ENCODE measurements at regions not wholly inside any gene's neighbourhood (a gene's known extent, or its start where the extent isn't known, plus 50 kb on each side); places are given as distances from the start of the nearest gene placed in this dataset.

DNA sequence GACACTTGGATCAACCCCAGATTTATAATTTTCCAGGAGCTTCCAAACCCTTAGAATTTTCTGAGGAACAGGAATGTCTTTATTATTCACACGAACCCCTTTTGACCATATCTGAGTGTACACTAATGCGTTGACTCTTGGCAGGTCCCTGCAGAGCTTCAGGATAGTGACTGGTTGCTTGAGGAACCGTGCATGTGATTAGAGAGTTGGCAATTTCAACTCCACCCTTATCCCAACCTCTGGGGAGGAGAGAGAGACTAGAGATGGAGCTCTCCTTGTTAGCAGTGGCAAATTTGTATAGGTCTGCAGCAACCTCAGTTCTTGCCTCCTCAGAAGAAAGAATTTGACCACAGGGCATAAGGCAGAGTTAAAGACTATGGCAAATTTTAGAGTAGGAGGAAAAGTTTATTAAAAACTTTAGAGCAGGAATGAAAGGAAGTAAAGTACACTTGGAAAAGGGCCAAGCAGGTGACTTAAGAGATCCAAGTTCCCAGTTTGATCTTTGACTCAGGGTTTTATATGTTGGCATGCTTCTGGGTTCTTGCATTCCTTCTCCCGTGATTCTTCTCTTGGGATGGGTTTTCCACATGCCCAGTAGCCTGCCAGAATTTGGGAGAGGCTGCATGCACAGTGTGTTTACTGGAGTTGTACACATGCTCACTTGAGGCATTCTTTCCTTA, 93.8 kb upstream of the ETV3 start:
- Histone ChIP-seq H3K4me2 (ENCODE audit: insufficient read depth, low read length) (no peak overlapping the region), H3K27me3 (ENCODE audit: insufficient read depth, low read length) (peaks cover 2% of the 10 kb centered on the region), H3K27ac (ENCODE audit: low read depth, low read length) (no peak overlapping the region), H3K4me1 (ENCODE audit: insufficient read depth, low read length) (no peaks in the 10 kb centered on the region), H3K36me3 (ENCODE audit: insufficient read depth, low read length) (no peaks in the 10 kb centered on the region), H4K20me1 (ENCODE audit: insufficient read depth, low read length) (no peaks in the 10 kb centered on the region), H3K9me3 (ENCODE audit: low read depth, low read length) (no peaks in the 10 kb centered on the region), H2AFZ (ENCODE audit: low read length) (no peak overlapping the region), H3K4me3 (ENCODE audit: insufficient read depth, low read length) (no peak overlapping the region), H3K79me2 (ENCODE audit: insufficient read depth, low read length) (no peaks in the 10 kb centered on the region)
- DNase-seq (ENCODE audit: insufficient read length, low spot score, missing footprints) = no peak
- TF ChIP-seq, protein P1, sequence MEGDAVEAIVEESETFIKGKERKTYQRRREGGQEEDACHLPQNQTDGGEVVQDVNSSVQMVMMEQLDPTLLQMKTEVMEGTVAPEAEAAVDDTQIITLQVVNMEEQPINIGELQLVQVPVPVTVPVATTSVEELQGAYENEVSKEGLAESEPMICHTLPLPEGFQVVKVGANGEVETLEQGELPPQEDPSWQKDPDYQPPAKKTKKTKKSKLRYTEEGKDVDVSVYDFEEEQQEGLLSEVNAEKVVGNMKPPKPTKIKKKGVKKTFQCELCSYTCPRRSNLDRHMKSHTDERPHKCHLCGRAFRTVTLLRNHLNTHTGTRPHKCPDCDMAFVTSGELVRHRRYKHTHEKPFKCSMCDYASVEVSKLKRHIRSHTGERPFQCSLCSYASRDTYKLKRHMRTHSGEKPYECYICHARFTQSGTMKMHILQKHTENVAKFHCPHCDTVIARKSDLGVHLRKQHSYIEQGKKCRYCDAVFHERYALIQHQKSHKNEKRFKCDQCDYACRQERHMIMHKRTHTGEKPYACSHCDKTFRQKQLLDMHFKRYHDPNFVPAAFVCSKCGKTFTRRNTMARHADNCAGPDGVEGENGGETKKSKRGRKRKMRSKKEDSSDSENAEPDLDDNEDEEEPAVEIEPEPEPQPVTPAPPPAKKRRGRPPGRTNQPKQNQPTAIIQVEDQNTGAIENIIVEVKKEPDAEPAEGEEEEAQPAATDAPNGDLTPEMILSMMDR (IDR thresholded peaks at IDR 0.05; ENCODE audit: extremely low read depth, low read depth, low read length) = no peak

DNA sequence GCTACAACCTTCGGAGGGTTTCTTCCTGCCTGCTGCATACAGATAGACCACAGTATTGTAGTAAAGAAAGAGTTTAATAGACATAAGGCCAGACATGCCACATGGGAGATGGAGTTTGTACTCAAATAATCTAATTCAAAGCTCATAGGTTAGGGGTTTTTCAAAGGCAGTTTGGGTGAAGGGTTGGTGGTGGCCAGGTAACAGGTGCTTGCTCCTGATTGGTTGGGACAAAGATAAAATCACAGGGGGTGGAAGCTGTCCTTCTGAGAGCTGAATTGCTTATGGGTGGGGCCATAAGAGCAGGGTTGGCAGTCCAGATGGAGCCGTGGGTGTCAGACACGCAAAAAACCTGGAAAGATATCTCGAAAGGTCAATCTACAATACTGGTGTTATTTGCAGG, 92.3 kb upstream of the ETV3 start:
- H3K79me2 ChIP-seq (ENCODE audit: insufficient read depth, low read length) = no peaks in the 10 kb centered on the region
- no peaks in the 10 kb centered on the region for H4K20me1 ChIP-seq (ENCODE audit: insufficient read depth, low read length)
- no peaks in the 10 kb centered on the region for H3K36me3 ChIP-seq (ENCODE audit: insufficient read depth, low read length)
- no peak overlapping the region for H3K4me3 ChIP-seq (ENCODE audit: insufficient read depth, low read length)
- TF ChIP-seq, protein P1 (IDR thresholded peaks at IDR 0.05; ENCODE audit: extremely low read depth, low read depth, low read length) = no peak
- H3K27ac ChIP-seq (ENCODE audit: low read depth, low read length) = no peak overlapping the region
- no peak overlapping the region for H2AFZ ChIP-seq (ENCODE audit: low read length)
- no peaks in the 10 kb centered on the region for H3K9me3 ChIP-seq (ENCODE audit: low read depth, low read length)
- H3K4me1 ChIP-seq (ENCODE audit: insufficient read depth, low read length) = no peaks in the 10 kb centered on the region
- DNase-seq (ENCODE audit: insufficient read length, low spot score, missing footprints) = no peak
- no peak overlapping the region for H3K4me2 ChIP-seq (ENCODE audit: insufficient read depth, low read length)
- no peaks in the 10 kb centered on the region for H3K27me3 ChIP-seq (ENCODE audit: insufficient read depth, low read length)

DNA sequence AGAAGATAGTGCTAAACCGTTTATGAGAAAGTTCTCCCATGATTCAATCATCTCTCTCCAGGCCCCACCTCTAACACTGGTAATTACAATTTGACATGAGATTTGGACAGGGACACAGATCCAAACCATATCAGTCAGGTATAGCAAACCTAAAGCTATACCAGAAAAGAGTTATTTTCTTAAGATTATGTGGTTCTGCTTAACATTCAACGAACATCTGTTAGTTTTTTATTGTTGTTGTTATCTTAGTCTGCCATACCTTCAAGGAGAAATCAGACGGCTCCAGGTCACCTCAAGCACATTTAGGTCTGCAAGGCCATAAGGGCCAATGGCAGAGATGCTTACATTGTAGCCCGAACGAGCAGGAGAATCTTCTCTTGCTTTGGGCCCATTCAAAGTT, 89.5 kb upstream of the ETV3 start:
- Histone ChIP-seq H3K4me1 (ENCODE audit: insufficient read depth, low read length) (no peaks in the 10 kb centered on the region), H3K9me3 (ENCODE audit: low read depth, low read length) (no peaks in the 10 kb centered on the region), H3K27me3 (ENCODE audit: insufficient read depth, low read length) (no peaks in the 10 kb centered on the region), H3K36me3 (ENCODE audit: insufficient read depth, low read length) (no peaks in the 10 kb centered on the region), H2AFZ (ENCODE audit: low read length) (no peak overlapping the region), H3K4me2 (ENCODE audit: insufficient read depth, low read length) (no peak overlapping the region), H3K79me2 (ENCODE audit: insufficient read depth, low read length) (no peaks in the 10 kb centered on the region), H3K4me3 (ENCODE audit: insufficient read depth, low read length) (no peak overlapping the region), H4K20me1 (ENCODE audit: insufficient read depth, low read length) (no peaks in the 10 kb centered on the region), H3K27ac (ENCODE audit: low read depth, low read length) (no peak overlapping the region)
- no peak for DNase-seq (ENCODE audit: insufficient read length, low spot score, missing footprints)
- TF ChIP-seq, protein P1 (IDR thresholded peaks at IDR 0.05; ENCODE audit: extremely low read depth, low read depth, low read length) = no peak

DNA sequence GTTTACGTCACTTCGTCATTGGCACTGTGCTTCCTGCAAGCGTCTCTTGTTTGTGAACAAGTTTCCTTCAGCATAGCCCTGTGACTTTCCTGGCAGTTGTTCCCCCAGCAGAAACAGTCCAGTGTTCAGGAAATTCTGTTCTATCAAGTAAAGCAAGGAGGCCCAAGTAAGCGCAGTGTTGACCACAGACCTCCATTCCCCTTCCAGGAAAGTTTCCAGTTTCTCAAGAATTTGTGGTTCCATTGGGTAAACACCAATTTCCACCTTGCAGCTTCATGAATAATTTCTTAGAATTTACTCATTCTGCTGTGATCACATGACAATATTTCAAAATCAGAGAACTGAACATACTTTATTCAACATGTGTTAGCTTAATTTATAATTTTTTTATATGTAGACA, 88.5 kb upstream of the ETV3 start:
- Histone ChIP-seq H3K27me3 (ENCODE audit: insufficient read depth, low read length) (no peaks in the 10 kb centered on the region), H3K27ac (ENCODE audit: low read depth, low read length) (no peak overlapping the region), H2AFZ (ENCODE audit: low read length) (no peak overlapping the region), H3K4me3 (ENCODE audit: insufficient read depth, low read length) (no peak overlapping the region), H3K9me3 (ENCODE audit: low read depth, low read length) (no peaks in the 10 kb centered on the region), H3K4me1 (ENCODE audit: insufficient read depth, low read length) (no peaks in the 10 kb centered on the region), H4K20me1 (ENCODE audit: insufficient read depth, low read length) (no peaks in the 10 kb centered on the region), H3K36me3 (ENCODE audit: insufficient read depth, low read length) (no peaks in the 10 kb centered on the region), H3K4me2 (ENCODE audit: insufficient read depth, low read length) (no peak overlapping the region), H3K79me2 (ENCODE audit: insufficient read depth, low read length) (no peaks in the 10 kb centered on the region)
- TF ChIP-seq, protein P1 (IDR thresholded peaks at IDR 0.05; ENCODE audit: extremely low read depth, low read depth, low read length) = no peak
- DNase-seq (ENCODE audit: insufficient read length, low spot score, missing footprints) = no peak
